CD4-positive, alpha-beta memory T cell (primary cell): ENCODE measurements at regions not wholly inside any gene's neighbourhood (a gene's known extent, or its start where the extent isn't known, plus 50 kb on each side); places are given as distances from the start of the nearest gene placed in this dataset.
"Not testable (repeated sequence)": the region's sequence is repeated elsewhere in the genome, so short reads cannot be mapped to it uniquely, and the experiment has no call there.

Experiments
- CTCF ChIA-PET: fragments of 350-600 bp; sonication (Branson Sonifier 250); formaldehyde crosslinking; loops from one replicate; lab custom pipeline; 2021; ENCODE audit warnings: inconsistent platforms; ENCODE audit not compliant: partially characterized antibody; lab: Charles Lee
- POLR2A ChIA-PET: fragments of 350-600 bp; sonication (Branson Sonifier 250); formaldehyde crosslinking; loops from one replicate; lab custom pipeline; 2021; ENCODE audit not compliant: partially characterized antibody; lab: Charles Lee
- DNase-seq, 5 donors: peaks; one replicate each; pipeline versions ENCODE4 v3.0.0 to v3.0.0-alpha.2; 2020 to 2022; ENCODE audit warnings: mixed read lengths in 1 of 5
- H3K27ac ChIP-seq: one replicate; pipeline ENCODE4 v1.7.0; 2013; ENCODE audit warnings: low read depth, low read length
- H3K27me3 ChIP-seq: 2 replicates; pipeline ENCODE4 v1.7.0; 2013; ENCODE audit warnings: mild to moderate bottlenecking, low read length, moderate library complexity; ENCODE audit not compliant: insufficient read depth
- H3K36me3 ChIP-seq: 2 replicates; pipeline ENCODE4 v1.7.0; 2013; ENCODE audit warnings: mild to moderate bottlenecking, low read length, moderate library complexity; ENCODE audit not compliant: insufficient read depth
- H3K4me1 ChIP-seq: 2 replicates; pipeline ENCODE4 v1.7.0; 2013; ENCODE audit warnings: mild to moderate bottlenecking, low read length, moderate library complexity; ENCODE audit not compliant: insufficient read depth
- H3K4me3 ChIP-seq, 2 donors: one replicate each; pipeline ENCODE4 v1.7.0; 2013; ENCODE audit warnings: low read length in 2 of 2, mild to moderate bottlenecking in 1 of 2
- H3K9me3 ChIP-seq, 2 donors: one replicate each; pipeline ENCODE4 v1.7.0; 2013; ENCODE audit warnings: low read length in 2 of 2, control low read depth in 1 of 2; ENCODE audit not compliant: control insufficient read depth in 1 of 2
- H3K27ac Mint-ChIP-seq, 7 donors: one replicate each; pipeline ENCODE4 v1.8.0; 2020 to 2021; ENCODE audit warnings: mixed read lengths in 7 of 7, mild to moderate bottlenecking in 6 of 7, inconsistent platforms in 3 of 7, moderate library complexity in 3 of 7
- H3K27me3 Mint-ChIP-seq, 2 donors: one replicate each; pipeline ENCODE4 v1.8.0; 2020 to 2021; ENCODE audit warnings: mixed read lengths in 2 of 2
- H3K36me3 Mint-ChIP-seq, 2 donors: one replicate each; pipeline ENCODE4 v1.8.0; 2020 to 2021; ENCODE audit warnings: mixed read lengths in 2 of 2, inconsistent platforms in 1 of 2, mild to moderate bottlenecking in 1 of 2
- H3K4me1 Mint-ChIP-seq, 4 donors: one replicate each; pipeline ENCODE4 v1.8.0; 2020 to 2021; ENCODE audit warnings: mixed read lengths in 4 of 4, mild to moderate bottlenecking in 1 of 4
- H3K4me3 Mint-ChIP-seq, 8 donors: one replicate each; pipeline ENCODE4 v1.8.0; 2020 to 2021; ENCODE audit warnings: mixed read lengths in 8 of 8, mild to moderate bottlenecking in 7 of 8, moderate library complexity in 6 of 8, inconsistent platforms in 3 of 8
- H3K9me3 Mint-ChIP-seq, 8 donors: one replicate each; pipeline ENCODE4 v1.8.0; 2020 to 2021; ENCODE audit warnings: mixed read lengths in 8 of 8, mild to moderate bottlenecking in 5 of 8, inconsistent platforms in 3 of 8, moderate library complexity in 1 of 8
- intact Hi-C: fragments of 100-400 bp; cut with micrococcal nuclease; formaldehyde crosslinking; loops from one replicate; pipeline ENCODE4 v1.15.1; 2023

- peaks cover 3 to 4% of the 10 kb centered on the region in 2 donors for H3K27me3 Mint-ChIP-seq
- no peak overlapping the region for H3K27ac Mint-ChIP-seq
- intact Hi-C loops: no loop called here
- Histone ChIP-seq H3K4me1 (no peaks in the 10 kb centered on the region), H3K36me3 (no peaks in the 10 kb centered on the region), H3K27ac (no peak overlapping the region), H3K9me3 (no peaks in the 10 kb centered on the region), H3K27me3 (no peaks in the 10 kb centered on the region), H3K4me3 (no peak overlapping the region)
- DNase-seq: no peak
- no peak overlapping the region for H3K4me3 Mint-ChIP-seq
- no peaks in the 10 kb centered on the region for H3K4me1 Mint-ChIP-seq
- CTCF ChIA-PET: no interaction called here
- H3K9me3 Mint-ChIP-seq: peaks cover 0 to 15% (median 9%) of the 10 kb centered on the region in 8 donors
- H3K36me3 Mint-ChIP-seq: no peaks in the 10 kb centered on the region
- POLR2A ChIA-PET: no interaction called here
Measured at GRCh38 chr21:26267389-26267788, 96.8 kb upstream of the APP start.

- CTCF ChIA-PET: no interaction called here
- POLR2A ChIA-PET: no interaction called here
Measured at GRCh38 chr21:26246073-26246472, 75.5 kb upstream of the APP start.

GRCh38 chr21:26245428-26245827 lies 74.9 kb upstream of the APP start:
- peaks cover 2 to 6% of the 10 kb centered on the region in 2 donors for H3K27me3 Mint-ChIP-seq
- CTCF ChIA-PET: no interaction called here
- Histone ChIP-seq H3K4me1 (no peaks in the 10 kb centered on the region), H3K27ac (no peak overlapping the region), H3K4me3 (no peak overlapping the region), H3K9me3 (no peaks in the 10 kb centered on the region), H3K27me3 (no peaks in the 10 kb centered on the region), H3K36me3 (no peaks in the 10 kb centered on the region)
- H3K27ac Mint-ChIP-seq: no peak overlapping the region
- H3K4me1 Mint-ChIP-seq: no peaks in the 10 kb centered on the region
- H3K9me3 Mint-ChIP-seq: peaks cover 0 to 4% (median 0%) of the 10 kb centered on the region in 8 donors
- DNase-seq: no peak
- H3K36me3 Mint-ChIP-seq: no peaks in the 10 kb centered on the region
- intact Hi-C loops: no loop called here
- H3K4me3 Mint-ChIP-seq: no peak overlapping the region
- POLR2A ChIA-PET: no interaction called here

More at GRCh38 chr21:26246073-26246472, 75.5 kb upstream of the APP start:
- no peak overlapping the region for H3K4me3 ChIP-seq
- no peak overlapping the region for H3K27ac Mint-ChIP-seq
- no peaks in the 10 kb centered on the region for H3K36me3 ChIP-seq
- H3K4me1 Mint-ChIP-seq: no peaks in the 10 kb centered on the region
- H3K27ac ChIP-seq: no peak overlapping the region
- no peak overlapping the region for H3K4me3 Mint-ChIP-seq
- H3K36me3 Mint-ChIP-seq: no peaks in the 10 kb centered on the region
- intact Hi-C loops: no loop called here
- H3K4me1 ChIP-seq: no peaks in the 10 kb centered on the region
- H3K9me3 ChIP-seq: no peaks in the 10 kb centered on the region
- H3K9me3 Mint-ChIP-seq: peaks cover 0 to 4% (median 0%) of the 10 kb centered on the region in 8 donors
- DNase-seq: no peak
- no peaks in the 10 kb centered on the region for H3K27me3 ChIP-seq
- H3K27me3 Mint-ChIP-seq: peaks cover 2 to 6% of the 10 kb centered on the region in 2 donors

- H3K4me1 Mint-ChIP-seq: peaks cover 0 to 4% (median 0%) of the 10 kb centered on the region in 4 donors
- no peak overlapping the region for H3K4me3 Mint-ChIP-seq
- ChIA-PET CTCF (no interaction called here), POLR2A (no interaction called here)
- H3K4me1 ChIP-seq: no peaks in the 10 kb centered on the region
- H3K36me3 ChIP-seq: no peaks in the 10 kb centered on the region
- H3K27ac ChIP-seq: no peak overlapping the region
- no peaks in the 10 kb centered on the region for H3K9me3 Mint-ChIP-seq
- DNase-seq: no peak
- no peaks in the 10 kb centered on the region for H3K36me3 Mint-ChIP-seq
- no peaks in the 10 kb centered on the region for H3K9me3 ChIP-seq
- intact Hi-C loops: no loop called here
- H3K27ac Mint-ChIP-seq: no peak overlapping the region
- H3K27me3 Mint-ChIP-seq: no peaks in the 10 kb centered on the region
- no peak overlapping the region for H3K4me3 ChIP-seq
- no peaks in the 10 kb centered on the region for H3K27me3 ChIP-seq
Measured at GRCh38 chr21:26238646-26239045, 68.1 kb upstream of the APP start.

GRCh38 chr21:26236281-26236680 lies 65.7 kb upstream of the APP start:
- Histone ChIP-seq H3K4me1 (no peaks in the 10 kb centered on the region), H3K27me3 (no peaks in the 10 kb centered on the region), H3K9me3 (no peaks in the 10 kb centered on the region), H3K4me3 (no peak overlapping the region), H3K36me3 (no peaks in the 10 kb centered on the region), H3K27ac (no peak overlapping the region)
- intact Hi-C loops: no loop called here
- Mint-ChIP-seq H3K9me3 (no peaks in the 10 kb centered on the region), H3K27ac (no peak overlapping the region), H3K36me3 (no peaks in the 10 kb centered on the region), H3K4me1 (peaks cover 0 to 4% (median 0%) of the 10 kb centered on the region in 4 donors), H3K27me3 (peaks cover 3% of the 10 kb centered on the region in 2 donors), H3K4me3 (peak overlapping the region in 1 of 8 donors; percentile 9)
- ChIA-PET POLR2A (no interaction called here), CTCF (interaction anchor here (0.6 kb wide), 1 partner anchor 21 kb away, joined by 3 read pairs; no protein-coding TSS in a partner anchor)
- no peak for DNase-seq

- POLR2A ChIA-PET: not testable (repeated sequence)
Measured at GRCh38 chr21:26233297-26233696, 62.7 kb upstream of the APP start.

GRCh38 chr21:26232491-26232890 lies 61.9 kb upstream of the APP start:
- H3K9me3 Mint-ChIP-seq, POLR2A ChIA-PET, DNase-seq, H3K9me3 ChIP-seq, H3K36me3 Mint-ChIP-seq, H3K4me1 Mint-ChIP-seq, H3K27me3 ChIP-seq, H3K4me1 ChIP-seq, H3K4me3 ChIP-seq, H3K36me3 ChIP-seq, CTCF ChIA-PET, H3K4me3 Mint-ChIP-seq, H3K27ac ChIP-seq, H3K27me3 Mint-ChIP-seq, intact Hi-C loops, H3K27ac Mint-ChIP-seq: not testable (repeated sequence)

More at GRCh38 chr21:26233297-26233696, 62.7 kb upstream of the APP start:
- H3K36me3 ChIP-seq, H3K27me3 Mint-ChIP-seq, DNase-seq, H3K4me1 ChIP-seq, intact Hi-C loops, H3K9me3 Mint-ChIP-seq, H3K27me3 ChIP-seq, H3K27ac ChIP-seq, CTCF ChIA-PET, H3K4me3 Mint-ChIP-seq, H3K36me3 Mint-ChIP-seq, H3K27ac Mint-ChIP-seq, H3K9me3 ChIP-seq, H3K4me1 Mint-ChIP-seq, H3K4me3 ChIP-seq: not testable (repeated sequence)

GRCh38 chr21:26227130-26227529 lies 56.6 kb upstream of the APP start:
- intact Hi-C loops: no loop called here
- Histone ChIP-seq H3K36me3 (no peaks in the 10 kb centered on the region), H3K4me1 (no peaks in the 10 kb centered on the region), H3K27me3 (no peaks in the 10 kb centered on the region), H3K9me3 (no peaks in the 10 kb centered on the region), H3K27ac (no peak overlapping the region), H3K4me3 (no peak overlapping the region)
- CTCF ChIA-PET: no interaction called here
- DNase-seq: no peak
- H3K27me3 Mint-ChIP-seq: peaks cover 0 to 2% of the 10 kb centered on the region in 2 donors
- POLR2A ChIA-PET: no interaction called here
- no peaks in the 10 kb centered on the region for H3K9me3 Mint-ChIP-seq
- no peaks in the 10 kb centered on the region for H3K36me3 Mint-ChIP-seq
- no peak overlapping the region for H3K27ac Mint-ChIP-seq
- H3K4me1 Mint-ChIP-seq: no peaks in the 10 kb centered on the region
- no peak overlapping the region for H3K4me3 Mint-ChIP-seq
